GM12891 (cell line): ENCODE measurements at regions not wholly inside any gene's neighbourhood (a gene's known extent, or its start where the extent isn't known, plus 50 kb on each side); places are given as distances from the start of the nearest gene placed in this dataset.

Experiments used
- DNase-seq: peaks from one replicate; pipeline ENCODE4 v3.0.0; 2011; ENCODE audit warnings: low spot score; ENCODE audit not compliant: insufficient read length
- FAIRE-seq: peaks from 2 replicates; lab custom pipeline; 2011; peaks lifted over from hg19 to GRCh38; lab: Jason Lieb, UNC
- PAX5 ChIP-seq: IDR thresholded peaks from 2 replicates; pipeline ENCODE4 v1.6.1; 2011; ENCODE audit warnings: low read length, moderate library complexity, mild to moderate bottlenecking; ENCODE audit not compliant: insufficient read depth, severe bottlenecking
- POLR2A ChIP-seq: IDR thresholded peaks from 2 replicates; pipeline ENCODE4 v1.6.1; 2011; ENCODE audit warnings: low read depth, low read length, control low read depth
- POLR2AphosphoS5 ChIP-seq: IDR thresholded peaks from 2 replicates; pipeline ENCODE4 v1.6.1; 2011; ENCODE audit warnings: low read depth, low read length, control low read depth
- POU2F2 ChIP-seq: IDR thresholded peaks from 2 replicates; pipeline ENCODE4 v1.6.1; 2011; ENCODE audit warnings: low read depth, mild to moderate bottlenecking, control low read depth, low read length, moderate library complexity
- SPI1 ChIP-seq: IDR thresholded peaks from 2 replicates; pipeline ENCODE4 v1.6.1; 2011; ENCODE audit warnings: low read depth, low read length, control low read depth
- TAF1 ChIP-seq: IDR thresholded peaks from 2 replicates; pipeline ENCODE4 v1.6.1; 2011; ENCODE audit warnings: low read depth, low read length, control low read depth

DNA sequence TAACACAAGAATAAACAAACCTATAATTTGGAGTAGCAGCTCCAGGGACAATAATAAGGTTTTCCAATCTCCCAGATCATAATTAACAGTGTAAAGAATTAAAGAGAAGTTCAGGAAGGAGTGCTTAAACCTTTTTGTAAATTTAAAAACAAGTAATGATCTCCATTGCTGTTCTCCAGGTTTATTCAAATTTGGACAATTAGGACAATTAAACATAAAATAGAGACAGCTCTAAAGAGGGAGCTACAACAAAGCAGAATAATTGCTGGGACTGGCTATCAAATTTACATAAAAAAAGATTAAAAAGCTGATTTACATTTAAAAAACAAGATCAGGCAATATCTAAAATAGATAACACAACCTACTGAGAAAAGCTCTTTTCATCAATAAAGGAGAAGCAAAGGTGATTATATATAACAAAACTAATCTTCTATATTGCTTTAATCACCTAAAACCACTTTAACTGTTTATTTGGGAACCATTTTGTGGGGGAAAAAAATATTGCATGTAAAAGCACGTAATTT, 80.1 kb upstream of the CREB1 start:
- DNase-seq = no peak
- TF ChIP-seq PAX5 = no peak
- TF ChIP-seq SPI1 = no peak
- TF ChIP-seq POU2F2 = no peak
- TF ChIP-seq POLR2AphosphoS5 = no peak
- TF ChIP-seq POLR2A = no peak
- TF ChIP-seq TAF1 = no peak
- no peak for FAIRE-seq

DNA sequence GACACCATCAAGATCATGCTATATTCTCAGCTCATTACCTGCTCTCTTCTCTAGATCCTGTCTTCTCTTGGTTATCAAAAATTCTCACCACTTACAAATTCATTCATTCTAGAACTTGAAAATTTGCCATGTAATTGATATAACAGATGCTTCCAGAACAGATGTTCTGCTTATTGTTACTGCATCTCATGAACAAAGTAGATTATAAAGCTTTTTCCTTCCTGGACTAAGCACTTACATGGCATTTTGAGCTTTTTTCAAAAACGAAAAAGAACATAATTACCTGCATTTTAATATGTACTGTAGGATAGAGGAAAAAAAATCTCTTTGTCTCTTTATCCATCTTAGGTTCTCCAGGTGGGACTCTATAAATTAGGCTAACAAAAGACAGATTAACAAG, 79.6 kb upstream of the CREB1 start:
- no peak for DNase-seq
- no peak for FAIRE-seq
- no peak for TF ChIP-seq TAF1
- no peak for TF ChIP-seq POLR2A
- TF ChIP-seq POU2F2 = no peak
- no peak for TF ChIP-seq SPI1
- TF ChIP-seq POLR2AphosphoS5 = no peak
- no peak for TF ChIP-seq PAX5

DNA sequence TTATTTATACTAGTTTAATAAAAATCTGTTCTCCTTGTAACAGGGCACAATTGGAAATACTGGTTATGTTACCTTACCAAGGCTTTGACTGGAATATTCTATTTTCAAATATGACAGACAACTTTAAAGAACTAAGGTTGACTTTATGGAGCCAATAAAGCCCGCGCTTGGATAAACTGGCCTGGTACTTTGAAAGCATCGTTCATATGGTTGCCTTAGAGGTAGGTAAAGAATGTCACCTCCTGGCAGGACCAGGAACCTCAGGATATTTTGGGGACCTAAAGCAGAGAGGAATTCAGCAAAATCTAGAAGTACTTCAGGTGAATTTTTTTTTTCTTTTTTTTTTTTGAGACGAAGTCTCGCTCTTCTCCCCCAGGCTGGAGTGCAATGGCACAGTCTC, 71.2 kb upstream of the CREB1 start:
- TF ChIP-seq POLR2AphosphoS5 = no peak
- TF ChIP-seq TAF1 = no peak
- TF ChIP-seq POU2F2 = no peak
- no peak for TF ChIP-seq POLR2A
- no peak for TF ChIP-seq PAX5
- no peak for TF ChIP-seq SPI1
- FAIRE-seq = no peak
- DNase-seq = no peak

DNA sequence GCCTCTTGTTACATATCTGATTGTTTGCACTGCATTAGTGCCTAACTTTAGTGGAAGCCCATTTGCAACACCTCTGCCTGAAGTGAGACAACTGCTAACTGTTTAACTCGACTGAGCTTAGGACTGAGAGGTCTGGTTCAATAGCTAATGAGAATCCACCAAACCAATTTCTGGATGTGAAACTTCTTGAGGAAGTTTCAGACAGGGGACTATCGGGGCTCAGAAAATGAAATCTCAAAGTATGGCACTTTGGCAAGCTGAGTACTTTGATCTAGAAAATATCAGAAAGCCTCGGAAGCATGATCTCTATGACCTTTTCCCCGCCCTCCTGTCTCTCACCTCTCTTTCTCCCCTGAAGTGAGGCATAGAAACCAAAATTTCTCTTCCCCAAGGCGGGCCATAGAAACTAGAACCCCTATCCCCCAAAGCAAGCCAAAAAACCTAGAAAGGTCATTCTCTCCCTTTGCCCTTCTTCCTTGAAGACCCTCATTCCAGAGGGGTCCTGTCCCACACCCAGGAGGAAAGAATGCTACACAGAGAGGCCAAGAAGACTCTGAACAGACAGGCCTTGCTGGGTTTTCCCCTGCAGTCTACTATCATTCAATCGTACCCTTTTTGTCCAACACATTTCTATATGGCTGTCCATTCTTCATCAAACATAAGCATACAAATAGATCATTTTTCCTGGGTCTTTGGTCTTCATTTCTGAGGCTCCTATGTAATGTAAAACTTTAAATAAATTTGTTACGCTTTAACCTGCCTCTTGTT, 69.6 kb upstream of the CREB1 start:
- DNase-seq (no peak), FAIRE-seq (peak; percentile 51)
- TF ChIP-seq POLR2A = no peak
- TF ChIP-seq SPI1 = peak; percentile 57

DNA sequence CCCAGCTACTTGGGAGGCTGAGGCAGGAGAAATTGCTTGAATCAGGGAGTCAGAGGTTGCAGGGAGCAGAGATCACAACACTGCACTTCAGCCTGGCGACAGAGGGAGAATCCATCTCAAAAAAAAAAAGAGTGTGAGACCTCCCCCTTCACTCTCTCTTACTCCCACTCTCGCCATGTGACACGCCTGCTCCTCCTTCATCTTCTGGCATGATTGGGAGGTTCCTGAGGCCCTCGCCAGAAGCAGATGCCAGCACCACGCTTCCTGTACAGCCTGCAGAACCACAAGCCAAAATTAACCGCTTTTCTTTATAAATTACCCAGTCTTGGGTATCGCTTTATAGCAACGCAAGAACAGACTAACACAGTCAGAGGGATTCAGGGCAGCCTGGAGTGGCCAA, 66.3 kb upstream of the CREB1 start:
- DNase-seq (no peak), FAIRE-seq (no peak)
- TF ChIP-seq POLR2AphosphoS5 = no peak
- no peak for TF ChIP-seq POU2F2
- no peak for TF ChIP-seq TAF1
- TF ChIP-seq POLR2A = no peak
- no peak for TF ChIP-seq PAX5
- no peak for TF ChIP-seq SPI1

DNA sequence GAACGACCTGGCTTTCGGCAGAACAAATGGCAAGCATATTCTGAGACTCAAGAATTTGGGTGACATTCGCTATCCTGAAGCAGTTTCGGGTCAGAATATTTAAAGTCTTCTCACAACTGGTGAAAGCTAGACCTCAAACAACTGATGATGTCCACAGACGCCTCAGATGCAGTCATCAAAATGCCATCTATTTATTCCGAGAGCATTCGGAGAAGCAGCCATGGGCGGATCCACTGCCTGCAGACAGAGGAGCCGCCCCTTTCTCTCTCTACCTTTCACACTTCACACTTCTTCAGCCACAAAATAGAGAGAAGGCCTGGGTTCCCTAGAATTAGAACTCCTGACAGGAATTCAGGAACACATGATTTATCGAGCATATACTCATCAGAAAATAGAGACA, 65.8 kb upstream of the CREB1 start:
- DNase-seq (no peak), FAIRE-seq (no peak)
- TF ChIP-seq TAF1 = no peak

DNA sequence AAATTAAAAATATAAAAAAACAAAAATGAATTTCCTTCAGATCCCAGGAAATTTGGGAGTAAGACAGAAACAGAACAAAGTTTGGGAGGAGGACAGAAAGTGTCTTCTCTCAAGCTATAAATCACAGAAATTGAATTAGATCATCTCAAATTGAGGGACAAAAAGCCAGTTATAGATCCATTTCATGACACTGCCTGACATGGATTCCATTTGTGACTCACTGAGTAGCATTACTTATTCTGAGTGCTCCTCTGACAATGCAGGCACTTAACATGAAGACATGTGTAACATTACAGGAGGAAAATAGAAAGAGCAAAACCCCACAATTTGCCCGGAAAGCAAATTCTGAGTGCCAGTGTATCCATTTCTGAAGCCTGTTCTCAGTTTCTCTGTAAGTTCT, 63.9 kb upstream of the CREB1 start:
- TF ChIP-seq TAF1 = no peak
- no peak for TF ChIP-seq SPI1
- TF ChIP-seq POU2F2 = no peak
- TF ChIP-seq POLR2AphosphoS5 = no peak
- no peak for TF ChIP-seq POLR2A
- no peak for TF ChIP-seq PAX5
- FAIRE-seq (no peak), DNase-seq (no peak)

DNA sequence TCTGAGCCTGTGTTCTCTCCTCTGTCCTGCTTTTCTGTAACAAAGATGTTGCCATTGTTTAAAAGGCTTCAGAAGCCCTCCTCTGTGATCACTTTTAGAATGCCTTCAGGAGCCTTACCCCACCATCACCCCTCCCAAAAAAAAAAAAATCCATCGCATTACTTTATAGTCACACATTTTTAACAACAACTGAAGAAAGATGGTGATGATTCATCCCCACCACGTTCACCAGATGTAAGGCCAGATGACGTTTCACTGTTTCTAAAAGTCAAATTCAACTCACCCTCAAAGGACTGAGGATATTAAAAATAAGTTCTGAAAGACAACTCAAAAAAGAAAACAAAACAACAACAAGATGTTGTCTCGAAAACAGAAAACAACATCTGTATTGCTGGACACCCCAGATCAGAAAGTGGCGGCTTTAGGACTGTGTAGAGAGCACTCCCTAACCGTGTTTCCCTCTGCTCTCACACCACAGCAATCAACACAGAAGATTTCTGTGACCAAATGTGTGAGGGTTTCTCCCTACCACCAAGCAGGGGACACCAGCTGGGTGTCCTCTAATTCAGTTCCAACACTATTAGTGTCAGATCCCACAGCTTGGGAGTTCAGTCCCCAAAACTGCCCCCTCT, 61.9 kb upstream of the CREB1 start:
- FAIRE-seq = no peak
- TF ChIP-seq SPI1 (no peak), TAF1 (no peak), POLR2A (no peak), POU2F2 (no peak), POLR2AphosphoS5 (no peak), PAX5 (no peak)
- no peak for DNase-seq

DNA sequence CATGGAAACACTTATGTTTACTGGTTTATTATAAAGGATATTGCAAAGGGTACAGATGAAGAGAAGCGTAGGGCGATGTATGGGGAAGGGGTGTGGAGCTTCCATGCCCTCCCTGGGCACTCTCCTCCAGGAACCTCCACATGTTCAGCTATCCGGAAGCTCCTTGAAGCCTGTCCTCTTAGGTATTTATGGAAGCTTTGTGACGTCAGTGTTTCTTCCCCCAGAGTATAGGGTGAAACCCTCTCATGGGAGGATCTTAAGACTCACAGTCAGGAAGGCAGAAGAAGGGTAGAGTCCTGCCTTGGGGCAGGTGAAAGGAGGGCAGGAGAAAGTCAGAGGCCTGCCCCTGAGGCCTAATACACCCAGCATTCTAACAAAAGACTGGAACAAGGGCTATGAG, 61.3 kb upstream of the CREB1 start:
- no peak for TF ChIP-seq TAF1
- TF ChIP-seq SPI1 = no peak
- TF ChIP-seq POU2F2 = no peak
- no peak for TF ChIP-seq POLR2A
- TF ChIP-seq POLR2AphosphoS5 = no peak
- TF ChIP-seq PAX5 = no peak
- DNase-seq (no peak), FAIRE-seq (no peak)

DNA sequence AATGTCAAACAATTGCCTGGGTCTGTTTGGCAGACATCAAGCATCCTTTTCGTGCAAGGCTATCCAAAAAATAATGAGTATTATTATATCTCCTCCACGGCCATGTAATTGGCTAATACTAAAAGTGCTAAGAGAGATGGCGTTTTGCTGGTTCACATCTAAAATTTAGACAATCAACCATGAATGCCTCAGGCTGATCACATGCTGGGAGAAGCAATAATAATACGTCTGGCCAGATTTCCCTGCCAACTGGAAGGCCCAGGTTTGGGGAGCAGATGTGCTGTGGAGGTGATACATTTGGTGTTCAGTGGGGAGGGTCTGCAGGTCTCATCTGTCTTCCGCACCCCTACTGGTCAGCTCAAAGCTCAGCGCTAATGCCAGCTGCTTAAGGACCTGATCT, 60.3 kb upstream of the CREB1 start:
- DNase-seq = no peak

More for the DNA sequence above, 60.3 kb upstream of the CREB1 start:
- no peak for TF ChIP-seq SPI1
- TF ChIP-seq PAX5 = no peak
- TF ChIP-seq TAF1 = no peak
- TF ChIP-seq POLR2A = no peak
- TF ChIP-seq POLR2AphosphoS5 = no peak
- no peak for TF ChIP-seq POU2F2
- FAIRE-seq = no peak
